Neural crest cell (in vitro differentiated cells): ENCODE measurements at regions not wholly inside any gene's neighbourhood (a gene's known extent, or its start where the extent isn't known, plus 50 kb on each side); places are given as distances from the start of the nearest gene placed in this dataset.
A peak's percentile ranks its signal among the peaks of the same experiment; 100 is the strongest.

Experiments
- DNase-seq: peaks from one replicate; pipeline ENCODE4 v3.0.0; 2021; ENCODE audit warnings: low read depth, mixed read lengths, low spot score
- H3K27ac Mint-ChIP-seq: one replicate; pipeline ENCODE4 v1.8.0; 2021; ENCODE audit warnings: mild to moderate bottlenecking, mixed read lengths; ENCODE audit not compliant: unreplicated experiment
- H3K27me3 Mint-ChIP-seq: 2 replicates; pipeline ENCODE4 v1.8.0; 2021; ENCODE audit warnings: low read depth, mild to moderate bottlenecking, mixed read lengths
- H3K36me3 Mint-ChIP-seq: 2 replicates; pipeline ENCODE4 v1.8.0; 2021; ENCODE audit warnings: low read depth, mild to moderate bottlenecking, mixed read lengths
- H3K4me1 Mint-ChIP-seq: 2 replicates; pipeline ENCODE4 v1.8.0; 2021; ENCODE audit warnings: mixed read lengths
- H3K4me3 Mint-ChIP-seq: one replicate; pipeline ENCODE4 v1.8.0; 2021; ENCODE audit warnings: mild to moderate bottlenecking, mixed read lengths
- H3K9me3 Mint-ChIP-seq: 2 replicates; pipeline ENCODE4 v1.8.0; 2021; ENCODE audit warnings: mixed read lengths
- CTCF ChIP-seq: fragments of 200-600 bp; sonication (generic); conservative IDR thresholded peaks from 2 replicates; pipeline ENCODE4 v1.5.0; 2021; ENCODE audit warnings: antibody characterized with exemption, mild to moderate bottlenecking

GRCh38 chr15:60119101-60119500 lies 115.0 kb downstream of the FOXB1 start:
- H3K36me3 Mint-ChIP-seq, result no peaks in the 10 kb centered on the region
- H3K27ac Mint-ChIP-seq, result no peak overlapping the region
- H3K4me3 Mint-ChIP-seq, result no peak overlapping the region
- peaks cover 47% of the 10 kb centered on the region for H3K4me1 Mint-ChIP-seq
- no peak for TF ChIP-seq CTCF
- DNase-seq, result no peak
- H3K27me3 Mint-ChIP-seq, result peaks cover 41% of the 10 kb centered on the region
- peaks cover 4% of the 10 kb centered on the region for H3K9me3 Mint-ChIP-seq

- no peak overlapping the region for H3K4me3 Mint-ChIP-seq
These were observed 116.0 kb downstream of the FOXB1 start for GRCh38 chr15:60120100-60120499.

GRCh38 chr15:60121845-60122244 lies 117.7 kb downstream of the FOXB1 start:
- H3K27me3 Mint-ChIP-seq, result peaks cover 29% of the 10 kb centered on the region
- peaks cover 37% of the 10 kb centered on the region for H3K4me1 Mint-ChIP-seq
- H3K27ac Mint-ChIP-seq, result no peak overlapping the region
- no peaks in the 10 kb centered on the region for H3K36me3 Mint-ChIP-seq
- TF ChIP-seq CTCF, result no peak
- H3K9me3 Mint-ChIP-seq, result no peaks in the 10 kb centered on the region
- H3K4me3 Mint-ChIP-seq, result no peak overlapping the region
- DNase-seq, result no peak

More at GRCh38 chr15:60120100-60120499, 116.0 kb downstream of the FOXB1 start:
- TF ChIP-seq CTCF, result no peak
- peaks cover 4% of the 10 kb centered on the region for H3K9me3 Mint-ChIP-seq
- H3K4me1 Mint-ChIP-seq, result peaks cover 47% of the 10 kb centered on the region
- no peak for DNase-seq
- peaks cover 39% of the 10 kb centered on the region for H3K27me3 Mint-ChIP-seq
- no peaks in the 10 kb centered on the region for H3K36me3 Mint-ChIP-seq
- no peak overlapping the region for H3K27ac Mint-ChIP-seq

- DNase-seq, result no peak
- Mint-ChIP-seq H3K4me3 (no peak overlapping the region), H3K36me3 (no peaks in the 10 kb centered on the region), H3K27me3 (peaks cover 28% of the 10 kb centered on the region), H3K27ac (no peak overlapping the region), H3K9me3 (no peaks in the 10 kb centered on the region), H3K4me1 (peaks cover 42% of the 10 kb centered on the region)
- TF ChIP-seq CTCF, result no peak
These were observed 118.6 kb downstream of the FOXB1 start for GRCh38 chr15:60122691-60123090.

GRCh38 chr15:60124460-60125070 lies 120.5 kb downstream of the FOXB1 start:
- H3K4me3 Mint-ChIP-seq, result no peak overlapping the region
- TF ChIP-seq CTCF, result no peak
- no peak overlapping the region for H3K27ac Mint-ChIP-seq
- H3K4me1 Mint-ChIP-seq, result peaks cover 40% of the 10 kb centered on the region
- H3K9me3 Mint-ChIP-seq, result no peaks in the 10 kb centered on the region
- H3K36me3 Mint-ChIP-seq, result no peaks in the 10 kb centered on the region
- DNase-seq, result no peak
- H3K27me3 Mint-ChIP-seq, result peaks cover 19% of the 10 kb centered on the region

GRCh38 chr15:60125334-60125733 lies 121.2 kb downstream of the FOXB1 start:
- DNase-seq, result no peak
- H3K4me1 Mint-ChIP-seq, result peaks cover 32% of the 10 kb centered on the region
- peak overlapping the region; percentile 32 for H3K4me3 Mint-ChIP-seq
- peak overlapping the region; percentile 60 for H3K27ac Mint-ChIP-seq
- no peaks in the 10 kb centered on the region for H3K9me3 Mint-ChIP-seq
- TF ChIP-seq CTCF, result no peak
- H3K36me3 Mint-ChIP-seq, result no peaks in the 10 kb centered on the region
- H3K27me3 Mint-ChIP-seq, result peaks cover 15% of the 10 kb centered on the region
